Upper lobe of left lung (tissue), 6 donors: ENCODE measurements at regions not wholly inside any gene's neighbourhood (a gene's known extent, or its start where the extent isn't known, plus 50 kb on each side); places are given as distances from the start of the nearest gene placed in this dataset.

ENCODE experiments used
- ATAC-seq, 2 donors: fragments of 200-7000 bp; cut with Tn5 transposase; one replicate each; pipeline ENCODE4 v1.9.1; 2022; ENCODE audit warnings: mild to moderate bottlenecking in 2 of 2, moderate library complexity in 2 of 2; ENCODE audit not compliant: low FRiP score in 2 of 2
- DNase-seq, 2 donors: peaks; one replicate each; pipeline ENCODE4 v3.0.0-alpha.2; 2019 to 2020
- H3K27ac ChIP-seq, 4 donors: fragments of 200-600 bp; sonication (generic); one replicate each; pipeline ENCODE4 v1.5.1; 2016 to 2019
- H3K27me3 ChIP-seq, 4 donors: fragments of 200-600 bp; sonication (generic); one replicate each; pipeline ENCODE4 v1.5.1; 2017 to 2019
- H3K36me3 ChIP-seq, 4 donors: fragments of 200-600 bp; sonication (generic); one replicate each; pipeline ENCODE4 v1.5.1; 2016 to 2019
- H3K4me1 ChIP-seq, 4 donors: fragments of 200-600 bp; sonication (generic); one replicate each; pipeline ENCODE4 v1.5.1; 2018 to 2019
- H3K4me3 ChIP-seq, 4 donors: fragments of 200-600 bp; sonication (generic); one replicate each; pipeline ENCODE4 v1.5.1; 2017 to 2019; ENCODE audit warnings: mild to moderate bottlenecking in 2 of 4, moderate library complexity in 1 of 4
- H3K9me3 ChIP-seq, 4 donors: fragments of 200-600 bp; sonication (generic); one replicate each; pipeline ENCODE4 v1.5.1; 2018 to 2019
- EP300 ChIP-seq, 4 donors: sonication (generic); formaldehyde crosslinking; IDR thresholded peaks; one replicate each; pipeline ENCODE4 v1.5.1; 2017; ENCODE audit warnings: antibody characterized with exemption in 4 of 4, control low read depth in 2 of 4
- POLR2A ChIP-seq, 4 donors: fragments of 450-650 bp; IDR thresholded peaks; one replicate each; pipeline ENCODE4 v1.5.1; 2016 to 2017; ENCODE audit warnings: antibody characterized with exemption in 4 of 4, mild to moderate bottlenecking in 2 of 4
- POLR2AphosphoS5 ChIP-seq, 2 donors: sonication (generic); formaldehyde crosslinking; IDR thresholded peaks; one replicate each; pipeline ENCODE4 v1.5.1; 2017; ENCODE audit warnings: antibody characterized with exemption in 2 of 2
- WGBS, 2 donors: methylation state at CpG; one replicate each; pipeline ENCODE4 v1.1.5; 2017 to 2018; 5-methylcytosine and 5-hydroxymethylcytosine counted together
- TF ChIP-seq, protein P1 (sequence below), 6 experiments: fragments of 450-650 bp in 4 of 6; fragments of 200-600 bp in 2 of 6; sonication (generic) in 2 of 6; IDR thresholded peaks; one replicate each; pipeline ENCODE4 v1.5.1; 2016 to 2019; ENCODE audit warnings: antibody characterized with exemption in 6 of 6
- donor health status: DM: no; HTN: no; CAD: no; lungs with moderate emphysema.
- donor health status: DM: no; HTN: yes; CAD: no; lungs with severe emphysema.

DNA sequence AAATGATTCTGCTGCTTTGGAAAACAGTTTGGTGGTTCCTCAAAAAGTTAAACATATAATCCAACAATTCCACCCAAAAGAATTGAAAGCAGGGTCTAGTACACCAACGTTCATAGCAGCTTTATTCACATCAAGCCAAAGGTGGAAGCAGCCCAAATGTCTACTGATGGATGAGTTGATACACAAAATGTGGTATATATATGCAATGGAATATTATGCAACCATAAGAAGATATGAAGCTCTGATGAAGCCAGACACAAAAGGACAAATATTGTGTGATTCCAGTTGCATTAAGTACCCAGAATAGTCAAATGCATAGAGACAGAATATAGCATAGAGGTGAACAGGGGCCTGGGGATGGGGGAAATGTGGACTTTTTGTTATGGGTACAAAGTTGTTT, 269.3 kb downstream of the METTL4 start:
- H3K27ac ChIP-seq, result no peak overlapping the region
- WGBS, 2 donors, result 58 to 60% methylated on average over 1 of the region's 1 CpG
- H3K36me3 ChIP-seq, result no peaks in the 10 kb centered on the region
- TF ChIP-seq POLR2AphosphoS5 (IDR thresholded peaks at IDR 0.05) (no peak), POLR2A (IDR thresholded peaks at IDR 0.05) (no peak), EP300 (IDR thresholded peaks at IDR 0.05) (no peak)
- TF ChIP-seq, protein P1, sequence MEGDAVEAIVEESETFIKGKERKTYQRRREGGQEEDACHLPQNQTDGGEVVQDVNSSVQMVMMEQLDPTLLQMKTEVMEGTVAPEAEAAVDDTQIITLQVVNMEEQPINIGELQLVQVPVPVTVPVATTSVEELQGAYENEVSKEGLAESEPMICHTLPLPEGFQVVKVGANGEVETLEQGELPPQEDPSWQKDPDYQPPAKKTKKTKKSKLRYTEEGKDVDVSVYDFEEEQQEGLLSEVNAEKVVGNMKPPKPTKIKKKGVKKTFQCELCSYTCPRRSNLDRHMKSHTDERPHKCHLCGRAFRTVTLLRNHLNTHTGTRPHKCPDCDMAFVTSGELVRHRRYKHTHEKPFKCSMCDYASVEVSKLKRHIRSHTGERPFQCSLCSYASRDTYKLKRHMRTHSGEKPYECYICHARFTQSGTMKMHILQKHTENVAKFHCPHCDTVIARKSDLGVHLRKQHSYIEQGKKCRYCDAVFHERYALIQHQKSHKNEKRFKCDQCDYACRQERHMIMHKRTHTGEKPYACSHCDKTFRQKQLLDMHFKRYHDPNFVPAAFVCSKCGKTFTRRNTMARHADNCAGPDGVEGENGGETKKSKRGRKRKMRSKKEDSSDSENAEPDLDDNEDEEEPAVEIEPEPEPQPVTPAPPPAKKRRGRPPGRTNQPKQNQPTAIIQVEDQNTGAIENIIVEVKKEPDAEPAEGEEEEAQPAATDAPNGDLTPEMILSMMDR (IDR thresholded peaks at IDR 0.05), result no peak
- H3K9me3 ChIP-seq, result no peaks in the 10 kb centered on the region
- ATAC-seq (no peak), DNase-seq (no peak)
- H3K4me3 ChIP-seq, result no peak overlapping the region
- no peaks in the 10 kb centered on the region for H3K27me3 ChIP-seq
- H3K4me1 ChIP-seq, result peaks cover 0 to 6% (median 2%) of the 10 kb centered on the region in 4 donors

DNA sequence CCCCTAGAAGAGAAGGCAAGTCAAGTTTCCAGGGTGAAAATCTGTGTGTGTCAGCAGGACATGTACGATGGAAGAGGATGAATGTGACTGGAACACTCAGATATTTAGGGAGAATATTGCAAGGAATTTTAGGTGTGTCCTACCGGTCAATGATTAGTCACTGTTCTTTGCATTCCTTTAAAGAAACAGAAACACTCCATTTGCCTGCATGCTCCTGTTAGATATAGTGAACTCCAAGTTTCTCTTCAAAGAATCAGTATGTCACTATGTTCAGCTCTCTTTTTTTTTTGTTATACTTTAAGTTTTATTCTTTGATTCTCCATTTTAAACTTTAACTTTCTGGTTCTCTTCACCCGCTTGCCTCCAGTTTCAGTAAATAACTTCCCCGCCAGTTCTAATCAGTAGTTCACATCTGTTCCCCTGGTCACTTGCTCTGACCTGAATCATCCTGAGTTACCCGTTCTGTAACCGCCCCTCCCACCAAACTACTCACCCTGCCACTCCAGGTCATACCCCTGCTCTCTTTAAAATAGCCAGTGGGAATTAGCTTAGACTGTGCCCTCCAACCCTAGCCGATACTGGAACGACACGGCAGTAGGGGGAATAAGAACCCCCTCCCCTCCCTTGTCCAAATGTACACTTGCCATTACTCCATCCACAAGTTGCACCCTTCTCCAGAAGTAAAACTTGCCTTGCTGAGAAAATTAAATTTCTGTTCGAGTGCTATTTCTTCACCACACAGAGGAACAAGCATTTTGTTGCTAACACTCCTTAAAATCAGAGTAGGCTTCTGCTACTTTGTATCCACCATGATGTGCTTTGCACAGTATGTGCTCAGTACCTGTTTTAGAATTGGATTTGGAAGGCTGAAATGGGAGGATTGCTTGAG, 268.4 kb downstream of the METTL4 start:
- DNase-seq (no peak), ATAC-seq (no peak)
- Histone ChIP-seq H3K27ac (no peak overlapping the region), H3K4me3 (no peak overlapping the region), H3K27me3 (no peaks in the 10 kb centered on the region), H3K36me3 (no peaks in the 10 kb centered on the region), H3K9me3 (no peaks in the 10 kb centered on the region), H3K4me1 (peaks cover 0 to 6% (median 2%) of the 10 kb centered on the region in 4 donors)
- TF ChIP-seq, protein P1 (IDR thresholded peaks at IDR 0.05), result no peak
- no peak for TF ChIP-seq POLR2AphosphoS5 (IDR thresholded peaks at IDR 0.05)
- no peak for TF ChIP-seq EP300 (IDR thresholded peaks at IDR 0.05)
- WGBS, 2 donors, result 39 to 40% methylated on average over 10 of the region's 10 CpGs

DNA sequence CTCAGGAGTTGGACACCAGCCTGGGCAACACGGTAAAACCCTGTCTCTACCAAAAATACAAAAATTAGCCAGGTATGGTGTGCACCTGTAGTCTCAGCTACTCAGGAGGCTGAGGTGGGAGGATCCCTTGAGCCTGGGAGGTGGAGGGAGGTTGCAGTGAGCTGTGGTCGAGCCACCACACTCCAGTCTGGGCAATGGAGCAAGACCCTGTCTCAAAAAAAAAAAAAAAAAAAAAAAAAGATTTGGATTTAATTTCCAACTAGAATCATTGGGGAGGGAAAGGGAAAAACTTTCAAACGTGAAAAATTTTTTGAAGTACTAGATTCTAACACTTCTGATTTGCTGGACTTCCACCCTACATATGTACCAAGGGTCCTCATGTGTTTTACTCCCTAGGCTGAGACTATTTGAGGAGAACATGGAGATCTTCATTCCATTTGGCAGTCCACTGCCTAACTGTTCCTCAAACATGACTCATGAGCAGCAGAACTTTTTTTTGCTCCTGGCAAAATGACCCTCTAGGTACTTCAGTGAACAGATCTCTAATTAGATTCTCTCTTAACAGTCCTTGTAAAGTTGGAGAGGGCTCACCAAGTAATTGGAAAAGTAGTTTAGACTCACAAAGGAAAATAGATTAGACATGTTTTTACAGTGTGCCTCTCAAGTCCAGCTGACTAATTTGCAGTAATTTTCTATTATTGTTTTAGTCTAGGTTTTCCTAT, 267.6 kb downstream of the METTL4 start:
- no peak for DNase-seq
- TF ChIP-seq POLR2AphosphoS5 (IDR thresholded peaks at IDR 0.05) (no peak), EP300 (IDR thresholded peaks at IDR 0.05) (no peak), POLR2A (IDR thresholded peaks at IDR 0.05) (no peak)
- TF ChIP-seq, protein P1 (IDR thresholded peaks at IDR 0.05), result no peak
- Histone ChIP-seq H3K27me3 (no peaks in the 10 kb centered on the region), H3K36me3 (no peaks in the 10 kb centered on the region), H3K4me1 (peaks cover 0 to 6% (median 2%) of the 10 kb centered on the region in 4 donors), H3K4me3 (no peak overlapping the region), H3K27ac (no peak overlapping the region), H3K9me3 (no peaks in the 10 kb centered on the region)
- no peak for ATAC-seq
- 74 to 85% methylated on average over 3 of the region's 3 CpGs for WGBS, 2 donors

DNA sequence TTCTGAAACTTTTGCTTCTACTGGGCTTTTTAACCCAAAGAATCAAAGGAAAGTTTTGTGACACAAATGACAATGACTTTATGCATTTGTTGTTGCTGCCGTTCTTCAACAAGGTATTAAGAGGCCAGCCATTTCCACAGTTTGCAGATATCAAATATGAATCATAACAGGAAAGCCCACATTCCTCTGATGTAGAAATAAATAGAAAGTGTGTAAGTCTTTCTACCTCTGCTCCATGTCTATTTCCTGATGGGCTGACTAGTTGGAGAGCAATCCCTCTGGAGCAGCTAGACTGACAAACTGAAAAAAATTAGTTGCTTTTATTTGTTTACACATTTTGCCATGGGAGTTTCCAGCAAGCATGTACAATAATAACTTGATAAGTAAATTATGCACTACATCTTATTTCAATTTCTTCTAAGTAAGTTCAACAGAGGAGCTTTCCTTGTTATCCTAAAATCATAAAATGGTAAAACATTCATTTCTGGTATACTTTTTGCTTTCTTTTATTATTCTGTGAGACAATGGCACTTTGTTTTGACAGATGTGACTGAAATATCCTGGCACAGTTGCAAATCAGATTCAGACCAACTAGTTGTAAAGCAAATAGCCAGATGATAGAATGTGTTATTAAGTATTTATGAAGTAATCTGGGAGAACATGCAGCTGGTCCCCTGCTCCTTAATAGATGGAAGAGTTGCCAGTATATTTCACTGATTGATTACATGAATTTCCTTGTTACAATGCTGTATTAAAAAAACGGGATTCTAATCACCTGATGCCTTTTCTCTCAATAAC, 266.7 kb downstream of the METTL4 start:
- DNase-seq (no peak), ATAC-seq (no peak)
- Histone ChIP-seq H3K4me3 (no peak overlapping the region), H3K27ac (no peak overlapping the region), H3K36me3 (no peaks in the 10 kb centered on the region), H3K9me3 (no peaks in the 10 kb centered on the region), H3K4me1 (peaks cover 0 to 6% (median 2%) of the 10 kb centered on the region in 4 donors), H3K27me3 (no peaks in the 10 kb centered on the region)
- TF ChIP-seq POLR2AphosphoS5 (IDR thresholded peaks at IDR 0.05), result no peak
- TF ChIP-seq, protein P1 (IDR thresholded peaks at IDR 0.05), result no peak
- no peak for TF ChIP-seq EP300 (IDR thresholded peaks at IDR 0.05)
- no peak for TF ChIP-seq POLR2A (IDR thresholded peaks at IDR 0.05)
- 31% methylated on average over 2 of the region's 2 CpGs for WGBS, 2 donors
